ENCODE measurements at regions not wholly inside any gene's neighbourhood (a gene's known extent, or its start where the extent isn't known, plus 50 kb on each side); places are given as distances from the start of the nearest gene placed in this dataset.
"Not testable (repeated sequence)": the region's sequence is repeated elsewhere in the genome, so short reads cannot be mapped to it uniquely, and the experiment has no call there.

- no peak for DNase-seq (ENCODE audit: low read depth in 2 of 2)
Observed at GRCh38 chr7:45267262-45267661, 109.7 kb downstream of the RAMP3 start.

DNA sequence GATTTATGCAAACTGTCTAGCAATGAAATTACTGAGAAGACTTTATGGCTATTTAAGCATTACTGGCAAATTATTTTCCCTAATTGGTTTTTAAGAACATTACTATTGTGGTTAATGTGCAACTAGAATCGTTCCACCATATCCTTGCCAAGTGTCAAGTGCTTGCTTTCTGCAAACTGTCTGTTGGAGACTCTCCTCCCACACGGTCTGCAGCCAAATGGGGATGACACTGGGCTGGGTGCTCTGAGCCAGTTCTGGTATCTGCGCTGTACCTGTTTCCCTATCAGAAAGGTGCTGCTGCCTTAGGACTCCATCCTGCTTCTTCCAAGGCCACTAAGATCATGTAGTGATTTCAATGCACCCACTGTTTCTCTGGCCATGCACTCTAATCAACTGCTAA lies 110.4 kb downstream of the RAMP3 start:
- DNase-seq (ENCODE audit: low read depth in 2 of 2) = no peak

- DNase-seq (ENCODE audit: low read depth in 2 of 2) = no peak
Observed at GRCh38 chr7:45269192-45269591, 111.6 kb downstream of the RAMP3 start.

DNA sequence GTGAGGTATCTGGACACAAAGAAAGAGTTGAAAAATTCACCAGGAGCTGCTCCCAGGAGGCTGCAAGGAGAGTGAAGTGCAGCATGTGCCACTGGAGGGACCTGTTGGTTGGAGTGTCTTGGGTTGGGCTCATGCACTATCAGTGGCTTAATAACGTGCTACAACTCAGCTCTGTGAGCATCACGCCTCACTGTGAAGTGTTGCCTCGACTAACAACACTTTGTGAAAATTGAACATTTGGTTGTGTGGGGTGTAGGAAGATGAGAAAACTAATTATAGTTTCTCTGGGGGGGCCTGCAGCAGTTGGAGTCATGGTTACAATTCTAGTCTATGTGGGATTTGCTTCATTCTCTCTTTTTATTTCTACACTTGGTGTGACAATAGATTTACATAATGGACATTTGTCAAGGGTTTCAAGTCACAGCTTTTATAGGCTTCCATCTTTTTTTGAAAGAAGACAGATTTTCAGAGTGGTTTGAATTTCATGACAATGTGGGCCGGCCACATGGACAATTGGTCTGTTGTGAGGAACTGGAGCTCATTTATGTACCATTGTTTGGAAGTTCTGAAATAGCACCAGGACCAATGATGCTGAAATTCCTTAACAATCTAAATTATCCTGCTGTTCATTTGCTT lies 121.3 kb downstream of the RAMP3 start:
- no peak for DNase-seq (ENCODE audit: low read depth in 2 of 2)

- DNase-seq (ENCODE audit: low read depth in 2 of 2) = not testable (repeated sequence)
Observed at GRCh38 chr7:45289611-45290010, 132.0 kb downstream of the RAMP3 start.

DNA sequence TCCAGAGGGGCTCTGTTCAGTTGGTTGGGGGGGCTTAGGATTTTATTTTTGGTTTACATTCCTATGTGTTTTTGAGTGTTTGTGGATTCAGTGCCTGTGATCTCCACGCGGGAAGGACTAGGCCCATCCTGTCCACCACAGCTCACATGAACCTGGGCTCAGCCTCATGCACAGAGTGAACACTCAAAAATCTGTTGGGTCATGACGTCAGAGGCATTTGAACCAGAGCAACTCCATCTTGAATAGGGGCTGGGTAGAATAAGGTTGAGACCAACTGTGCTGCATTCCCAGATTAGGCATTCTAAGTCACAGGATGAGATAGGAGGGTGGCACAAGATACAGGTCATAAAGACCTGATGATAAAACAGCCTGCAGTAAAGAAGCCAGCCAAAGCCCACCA lies 133.3 kb downstream of the RAMP3 start:
- DNase-seq (ENCODE audit: low read depth in 2 of 2) = no peak

DNA sequence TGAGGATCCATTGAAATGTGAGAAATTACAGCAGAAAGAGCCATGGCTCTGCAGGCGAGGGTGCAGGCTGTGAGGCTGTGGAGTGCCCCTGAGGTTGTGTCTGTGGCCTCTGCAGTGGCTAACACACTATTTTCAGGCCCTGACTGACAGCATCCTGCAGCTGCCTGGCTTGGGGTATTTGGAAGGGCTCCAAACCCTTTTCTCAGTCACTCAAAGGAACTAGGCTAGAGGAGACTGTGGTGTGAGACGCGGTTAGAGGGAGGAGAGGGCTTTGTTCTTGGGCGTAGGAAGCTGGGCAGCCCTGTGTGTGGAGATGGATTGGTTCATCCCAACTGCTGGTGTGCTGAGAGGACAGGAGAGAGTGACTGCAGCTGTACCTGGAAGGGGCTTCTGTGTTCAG lies 134.9 kb downstream of the RAMP3 start:
- no peak for DNase-seq (ENCODE audit: low read depth in 2 of 2)

DNA sequence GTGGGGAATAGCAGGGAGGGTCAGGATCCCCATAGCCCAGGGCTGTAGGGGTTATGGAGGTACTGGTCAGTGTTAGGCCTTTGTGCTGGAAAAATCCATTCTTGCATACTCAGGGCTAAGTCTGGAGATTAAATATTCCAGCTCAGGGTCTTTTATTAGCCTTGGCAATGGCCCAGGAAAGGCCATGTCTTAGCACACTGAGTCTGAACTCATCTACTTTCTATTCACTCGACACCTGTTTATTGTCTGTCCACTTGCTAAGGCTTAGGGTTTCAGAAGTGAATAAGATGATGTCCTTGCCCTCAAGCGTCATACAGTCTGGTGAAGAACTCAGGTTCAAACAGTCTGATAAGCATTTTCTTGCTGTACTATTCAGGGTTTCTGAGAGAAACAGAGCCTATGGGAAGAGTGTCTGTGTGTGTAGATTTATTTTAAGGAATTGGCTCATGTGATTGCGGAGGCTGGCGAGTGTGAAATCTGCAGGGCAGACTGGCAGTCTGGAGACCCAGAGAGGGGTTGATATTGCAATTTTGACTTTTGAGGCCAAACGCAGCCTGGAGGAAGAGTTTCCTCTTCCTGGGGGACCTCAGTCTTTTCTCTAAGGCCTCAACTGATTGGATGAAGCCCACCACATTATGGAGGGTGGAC lies 135.8 kb downstream of the RAMP3 start:
- DNase-seq (ENCODE audit: low read depth in 2 of 2) = no peak

GRCh38 chr7:45294559-45294958 lies 137.0 kb downstream of the RAMP3 start:
- DNase-seq (ENCODE audit: low read depth in 2 of 2) = no peak

GRCh38 chr7:45295222-45295621 lies 137.6 kb downstream of the RAMP3 start:
- DNase-seq (ENCODE audit: low read depth in 2 of 2) = no peak

DNA sequence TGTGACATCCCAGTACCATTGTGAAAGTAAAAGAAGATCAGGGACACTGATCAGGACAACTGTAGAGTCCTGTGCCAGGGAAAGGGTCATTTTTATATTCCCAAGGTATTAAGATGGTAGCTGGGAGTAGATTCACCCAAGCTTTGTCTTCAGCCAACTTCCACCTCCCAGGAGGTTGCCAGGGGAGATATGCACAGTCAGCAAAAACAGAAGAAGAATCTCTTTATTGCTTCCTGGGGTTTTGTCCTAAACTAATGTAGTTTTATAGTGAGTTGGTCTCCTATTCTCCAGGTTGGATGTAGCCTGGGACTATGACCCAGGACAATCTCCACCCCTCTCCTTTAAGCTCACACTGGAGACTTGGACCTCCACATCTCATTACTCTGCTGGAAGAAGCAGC lies 139.2 kb downstream of the RAMP3 start:
- no peak for DNase-seq (ENCODE audit: low read depth in 2 of 2)

GRCh38 chr7:45306752-45307305 lies 149.2 kb downstream of the RAMP3 start:
- no peak for DNase-seq (ENCODE audit: low read depth in 2 of 2)

DNA sequence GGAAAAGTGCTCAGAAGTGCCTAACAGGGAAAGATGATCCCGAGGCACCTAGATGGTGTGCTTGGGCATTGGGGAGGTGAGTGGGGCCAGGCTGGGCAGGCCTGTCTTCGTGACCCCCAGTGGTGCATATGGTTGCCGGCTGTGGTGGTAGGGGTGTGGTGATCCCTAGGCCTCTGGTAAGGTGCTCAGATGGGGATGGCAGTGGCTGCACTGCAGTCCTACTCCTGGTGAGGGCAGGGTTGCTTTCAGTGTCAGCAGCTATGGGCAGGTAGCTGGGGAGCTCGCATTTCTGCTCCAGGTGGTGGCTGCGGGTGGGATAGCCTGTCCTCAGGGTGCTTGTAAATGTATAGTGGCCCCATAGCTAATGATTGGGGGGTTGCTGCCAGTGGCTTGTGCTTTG lies 154.0 kb downstream of the RAMP3 start:
- no peak for DNase-seq (ENCODE audit: low read depth in 2 of 2)

- not testable (repeated sequence) for DNase-seq (ENCODE audit: low read depth in 2 of 2)
Observed at GRCh38 chr7:45315512-45315911, 157.9 kb downstream of the RAMP3 start.

GRCh38 chr7:45324683-45325237 lies 167.2 kb downstream of the RAMP3 start:
- DNase-seq (ENCODE audit: low read depth in 2 of 2) = no peak

- no peak for DNase-seq (ENCODE audit: low read depth in 2 of 2)
Observed at GRCh38 chr7:45325378-45325777, 167.8 kb downstream of the RAMP3 start.

DNA sequence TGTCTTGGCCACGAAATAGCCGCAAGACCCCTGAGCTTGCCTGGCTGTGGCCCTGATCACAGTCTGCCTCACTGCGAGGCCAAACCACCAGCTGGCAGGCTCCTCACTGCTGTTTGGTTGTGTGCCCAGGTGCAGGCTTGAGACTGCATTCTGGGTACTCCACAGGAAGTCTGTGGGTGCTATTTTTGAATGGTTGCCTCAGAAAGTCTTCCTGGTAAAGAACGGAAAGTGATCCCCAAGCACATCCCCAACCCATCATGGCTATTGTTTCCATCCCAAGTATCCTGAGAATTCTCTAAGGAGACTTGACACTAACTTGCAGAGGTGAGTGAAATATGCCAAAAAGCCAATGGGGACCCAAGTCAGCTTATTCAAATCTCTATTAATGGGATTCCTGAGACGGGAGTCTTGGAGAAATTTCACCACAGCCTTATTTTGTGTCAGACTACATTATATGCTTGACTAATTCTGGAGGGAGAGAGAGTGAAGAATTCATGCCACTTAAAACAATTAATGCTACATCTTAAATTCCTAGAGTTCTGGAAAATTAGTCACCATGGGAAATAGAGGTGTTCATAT lies 170.9 kb downstream of the RAMP3 start:
- no peak for DNase-seq (ENCODE audit: low read depth in 2 of 2)

DNA sequence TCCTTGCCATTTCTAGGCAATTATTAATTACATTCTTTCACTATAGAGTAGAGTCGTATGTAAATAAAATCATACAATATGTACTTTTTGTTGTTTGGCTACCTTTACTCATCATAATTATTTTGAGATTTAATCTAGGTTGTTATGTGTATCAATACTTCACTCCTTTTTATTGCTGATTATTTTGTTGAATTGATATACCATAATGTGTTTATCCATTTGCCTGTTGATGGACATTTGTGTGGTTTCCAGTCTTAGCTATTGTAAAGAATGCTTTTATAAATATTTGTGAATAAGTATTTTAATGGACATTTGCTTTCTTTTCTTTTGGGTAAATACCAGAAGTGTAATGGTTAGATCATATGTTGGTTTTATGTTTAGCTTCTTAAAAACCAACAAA lies 174.0 kb downstream of the RAMP3 start:
- DNase-seq (ENCODE audit: low read depth in 2 of 2) = no peak

- DNase-seq (ENCODE audit: low read depth in 2 of 2) = not testable (repeated sequence)
Observed at GRCh38 chr7:45335024-45335423, 177.4 kb downstream of the RAMP3 start.

- no peak for DNase-seq (ENCODE audit: low read depth in 2 of 2)
Observed at GRCh38 chr7:45342236-45342635, 184.6 kb downstream of the RAMP3 start.

GRCh38 chr7:45343746-45344145 lies 186.2 kb downstream of the RAMP3 start:
- no peak for DNase-seq (ENCODE audit: low read depth in 2 of 2)

GRCh38 chr7:45347804-45348203 lies 190.2 kb downstream of the RAMP3 start:
- no peak for DNase-seq (ENCODE audit: low read depth in 2 of 2)

GRCh38 chr7:45349090-45349489 lies 191.5 kb downstream of the RAMP3 start:
- DNase-seq (ENCODE audit: low read depth in 2 of 2) = no peak

All from stimulated activated CD4-positive, alpha-beta T cell treated with anti-CD3 and anti-CD28 coated beads, Interleukin-15, amount 100 ng/mL, for 48 hours (primary cell).